PC-3 (cell line): ENCODE measurements at regions not wholly inside any gene's neighbourhood (a gene's known extent, or its start where the extent isn't known, plus 50 kb on each side); places are given as distances from the start of the nearest gene placed in this dataset.
"Not testable (repeated sequence)": the region's sequence is repeated elsewhere in the genome, so short reads cannot be mapped to it uniquely, and the experiment has no call there.

Experiments used
- ATAC-seq: fragments of 200-7000 bp; cut with Tn5 transposase; 2 replicates; pipeline ENCODE4 v1.9.1; 2020; ENCODE audit warnings: mild to moderate bottlenecking, moderate library complexity
- BruUV-seq: library from RNA; stranded (reverse); fragments of 400-500 nt; replicated peaks from 2 replicates; lab custom pipeline; 2021; lab: Mats Ljungman, UMichigan
- CTCF ChIA-PET: fragments of 300-600 bp; sonication (Branson Sonifier 250); formaldehyde crosslinking; loops from one replicate; lab custom pipeline; 2022; ENCODE audit warnings: antibody characterized with exemption; lab: Charles Lee
- POLR2A ChIA-PET: fragments of 300-600 bp; sonication (Branson Sonifier 250); formaldehyde crosslinking; loops from one replicate; lab custom pipeline; 2022; ENCODE audit warnings: antibody characterized with exemption; ENCODE audit not compliant: unreplicated experiment; lab: Charles Lee
- DNase-seq: peaks from one replicate; pipeline ENCODE4 v3.0.0-alpha.2; 2015
- H2AFZ ChIP-seq: fragments of 300-600 bp; sonication (generic); 2 replicates; pipeline ENCODE4 v1.6.0; 2016; ENCODE audit warnings: antibody characterized with exemption, low read length
- H3F3A ChIP-seq: fragments of 300-600 bp; sonication (generic); one replicate; pipeline ENCODE4 v1.6.0; 2017; ENCODE audit warnings: antibody characterized with exemption, low read length, control low read depth, mild to moderate bottlenecking; ENCODE audit not compliant: unreplicated experiment
- H3K27ac ChIP-seq: fragments of 300-600 bp; sonication (generic); 2 replicates; pipeline ENCODE4 v1.5.1; 2016; ENCODE audit warnings: mild to moderate bottlenecking, low read length
- H3K27me3 ChIP-seq: fragments of 300-600 bp; sonication (generic); 2 replicates; pipeline ENCODE4 v1.6.1; 2016; ENCODE audit warnings: low read length, mixed read lengths
- H3K36me3 ChIP-seq: fragments of 300-600 bp; sonication (generic); 2 replicates; pipeline ENCODE4 v1.6.1; 2016; ENCODE audit warnings: low read depth, mixed run types, low read length, mixed read lengths
- H3K4me1 ChIP-seq: fragments of 300-600 bp; sonication (generic); 2 replicates; pipeline ENCODE4 v1.5.1; 2016; ENCODE audit warnings: low read length; ENCODE audit not compliant: insufficient read depth
- H3K4me2 ChIP-seq: fragments of 300-600 bp; sonication (generic); 2 replicates; pipeline ENCODE4 v1.6.0; 2016; ENCODE audit warnings: low read length
- H3K4me3 ChIP-seq: fragments of 300-600 bp; sonication (generic); 2 replicates; pipeline ENCODE4 v1.5.1; 2016; ENCODE audit warnings: mild to moderate bottlenecking, low read length, mixed read lengths
- H3K79me2 ChIP-seq: fragments of 300-600 bp; sonication (generic); 2 replicates; pipeline ENCODE4 v1.6.1; 2017; ENCODE audit warnings: low read length, mixed read lengths
- H3K9ac ChIP-seq: fragments of 300-600 bp; sonication (generic); 2 replicates; pipeline ENCODE4 v1.6.0; 2016; ENCODE audit warnings: mild to moderate bottlenecking, low read length
- H3K9me2 ChIP-seq: fragments of 300-600 bp; sonication (generic); replicated peaks from 2 replicates; pipeline ENCODE4 v1.6.1; 2016; ENCODE audit warnings: mixed run types, low read length, mixed read lengths
- H3K9me3 ChIP-seq: fragments of 300-600 bp; sonication (generic); 2 replicates; pipeline ENCODE4 v1.6.1; 2016; ENCODE audit warnings: low read length, mixed read lengths
- H4K20me1 ChIP-seq: fragments of 300-600 bp; sonication (generic); 2 replicates; pipeline ENCODE4 v1.6.1; 2016; ENCODE audit warnings: low read length, mixed read lengths
- EZH2 ChIP-seq: fragments of 300-600 bp; sonication (generic); IDR thresholded peaks from one replicate; pipeline ENCODE4 v1.6.1; 2017; ENCODE audit warnings: antibody characterized with exemption, mild to moderate bottlenecking, low read length; ENCODE audit not compliant: unreplicated experiment
- EZH2phosphoT487 ChIP-seq: fragments of 300-600 bp; sonication (generic); IDR thresholded peaks from 2 replicates; pipeline ENCODE4 v1.6.1; 2018; ENCODE audit warnings: mild to moderate bottlenecking, antibody characterized with exemption, low read length, borderline replicate concordance
- intact Hi-C: fragments of 100-400 bp; cut with micrococcal nuclease; formaldehyde crosslinking; loops from 2 replicates; pipeline ENCODE4 v1.9.0; 2023
- TF ChIP-seq, protein P1 (sequence below): fragments of 300-600 bp; sonication (generic); conservative IDR thresholded peaks from 2 replicates; pipeline ENCODE4 v1.5.1; 2017; ENCODE audit warnings: antibody characterized with exemption, low read depth, mild to moderate bottlenecking, low read length

DNA sequence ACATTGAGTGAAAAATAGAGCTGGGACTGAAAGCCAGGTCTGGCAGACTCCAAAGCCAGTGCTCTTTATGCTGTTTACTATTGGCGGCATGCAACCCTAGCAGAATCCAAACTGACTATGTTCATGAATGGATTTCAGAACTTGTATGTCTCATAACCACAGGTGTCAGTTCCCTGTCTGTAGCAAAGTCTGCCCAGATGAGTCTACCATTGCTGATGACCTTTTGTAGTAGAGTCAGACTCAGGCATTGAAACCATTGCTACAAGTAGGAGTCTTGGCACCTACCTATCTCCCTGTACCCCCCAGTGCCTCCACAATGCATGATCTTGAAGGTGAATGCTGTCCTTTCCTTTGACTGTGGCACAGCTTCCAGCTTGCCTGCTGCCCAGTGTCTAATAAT, 157.2 kb upstream of the ROPN1 start:
- no peak overlapping the region for H3K4me3 ChIP-seq
- no peaks in the 10 kb centered on the region for H3K36me3 ChIP-seq
- H3K4me2 ChIP-seq: no peak overlapping the region
- POLR2A ChIA-PET: interaction anchor here (0.7 kb wide), 1 partner anchor 288 kb away, joined by 3 read pairs; no protein-coding TSS in a partner anchor
- H3K79me2 ChIP-seq: no peaks in the 10 kb centered on the region
- H3K27ac ChIP-seq: no peak overlapping the region
- H3K9ac ChIP-seq: no peak overlapping the region
- H3F3A ChIP-seq: no peaks in the 10 kb centered on the region
- no peaks in the 10 kb centered on the region for H3K9me2 ChIP-seq
- no peak overlapping the region for H2AFZ ChIP-seq
- CTCF ChIA-PET: interaction anchor here (0.6 kb wide), 1 partner anchor 117 kb away, joined by 4 read pairs; no protein-coding TSS in a partner anchor
- H4K20me1 ChIP-seq: no peaks in the 10 kb centered on the region
- TF ChIP-seq, protein P1, sequence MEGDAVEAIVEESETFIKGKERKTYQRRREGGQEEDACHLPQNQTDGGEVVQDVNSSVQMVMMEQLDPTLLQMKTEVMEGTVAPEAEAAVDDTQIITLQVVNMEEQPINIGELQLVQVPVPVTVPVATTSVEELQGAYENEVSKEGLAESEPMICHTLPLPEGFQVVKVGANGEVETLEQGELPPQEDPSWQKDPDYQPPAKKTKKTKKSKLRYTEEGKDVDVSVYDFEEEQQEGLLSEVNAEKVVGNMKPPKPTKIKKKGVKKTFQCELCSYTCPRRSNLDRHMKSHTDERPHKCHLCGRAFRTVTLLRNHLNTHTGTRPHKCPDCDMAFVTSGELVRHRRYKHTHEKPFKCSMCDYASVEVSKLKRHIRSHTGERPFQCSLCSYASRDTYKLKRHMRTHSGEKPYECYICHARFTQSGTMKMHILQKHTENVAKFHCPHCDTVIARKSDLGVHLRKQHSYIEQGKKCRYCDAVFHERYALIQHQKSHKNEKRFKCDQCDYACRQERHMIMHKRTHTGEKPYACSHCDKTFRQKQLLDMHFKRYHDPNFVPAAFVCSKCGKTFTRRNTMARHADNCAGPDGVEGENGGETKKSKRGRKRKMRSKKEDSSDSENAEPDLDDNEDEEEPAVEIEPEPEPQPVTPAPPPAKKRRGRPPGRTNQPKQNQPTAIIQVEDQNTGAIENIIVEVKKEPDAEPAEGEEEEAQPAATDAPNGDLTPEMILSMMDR: no peak
- no peak for TF ChIP-seq EZH2phosphoT487
- H3K4me1 ChIP-seq: no peaks in the 10 kb centered on the region
- no TSS peak for BruUV-seq
- no peaks in the 10 kb centered on the region; the same call in 1 of the 2 replicates for H3K27me3 ChIP-seq
- no peak for DNase-seq
- ATAC-seq: no peak
- H3K9me3 ChIP-seq: no peaks in the 10 kb centered on the region
- intact Hi-C loops: no loop called here

DNA sequence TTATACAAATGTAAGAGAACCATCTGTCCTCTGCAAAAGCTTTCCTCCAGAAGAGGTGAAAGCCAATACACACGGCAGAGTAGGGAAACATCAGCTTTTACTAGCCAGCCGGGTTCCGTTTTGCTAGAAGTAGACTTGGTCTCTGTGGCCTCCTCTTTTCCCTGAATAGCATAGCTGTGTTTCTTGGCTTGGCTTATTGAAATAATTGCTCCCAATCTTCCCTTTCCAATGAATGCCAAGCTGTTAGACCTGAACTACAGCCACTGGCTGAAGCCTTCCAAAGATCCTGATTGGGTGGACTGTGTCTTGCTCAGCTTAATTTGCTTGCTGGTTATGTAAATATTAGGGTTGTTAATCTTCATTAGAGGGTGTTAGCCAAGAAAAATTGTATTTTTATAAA, 157.8 kb upstream of the ROPN1 start:
- no peaks in the 10 kb centered on the region for H3K4me1 ChIP-seq
- no peak overlapping the region for H3K4me2 ChIP-seq
- ATAC-seq (no peak), DNase-seq (no peak)
- no peaks in the 10 kb centered on the region for H3K9me2 ChIP-seq
- no peak overlapping the region for H2AFZ ChIP-seq
- H3F3A ChIP-seq: no peaks in the 10 kb centered on the region
- TF ChIP-seq, protein P1: no peak
- TF ChIP-seq EZH2 (no peak), EZH2phosphoT487 (no peak)
- H3K27me3 ChIP-seq: no peaks in the 10 kb centered on the region; the same call in 1 of the 2 replicates
- H3K4me3 ChIP-seq: no peak overlapping the region
- no peaks in the 10 kb centered on the region for H3K9me3 ChIP-seq
- H4K20me1 ChIP-seq: no peaks in the 10 kb centered on the region
- H3K79me2 ChIP-seq: no peaks in the 10 kb centered on the region
- no TSS peak for BruUV-seq
- ChIA-PET CTCF (interaction anchor here (0.7 kb wide), 1 partner anchor 107 kb away, joined by 3 read pairs; no protein-coding TSS in a partner anchor), POLR2A (interaction anchor here (0.6 kb wide), 1 partner anchor 29 kb away, joined by 3 read pairs; no protein-coding TSS in a partner anchor)
- no peaks in the 10 kb centered on the region for H3K36me3 ChIP-seq
- intact Hi-C loops: no loop called here
- no peak overlapping the region for H3K9ac ChIP-seq
- H3K27ac ChIP-seq: no peak overlapping the region

DNA sequence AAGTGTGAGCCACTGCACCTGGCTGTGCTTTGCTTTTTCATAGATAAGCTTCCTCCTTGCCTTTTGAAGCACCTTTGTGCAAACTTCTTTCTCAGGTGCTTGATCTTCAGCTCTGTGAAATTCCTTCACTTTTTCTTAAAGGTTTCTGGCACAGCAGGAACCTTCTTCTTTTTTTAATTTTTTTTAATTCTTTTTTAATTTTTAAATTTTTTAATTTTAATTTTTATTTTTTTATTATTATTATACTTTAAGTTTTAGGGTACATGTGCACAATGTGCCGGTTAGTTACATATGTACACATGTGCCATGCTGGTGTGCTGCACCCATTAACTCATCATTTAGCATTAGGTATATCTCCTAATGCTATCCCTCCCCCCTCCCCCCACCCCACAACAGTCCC, 161.0 kb upstream of the ROPN1 start:
- POLR2A ChIA-PET, ATAC-seq, BruUV-seq, CTCF ChIA-PET, H3K4me3 ChIP-seq, H3K4me1 ChIP-seq, H3K27me3 ChIP-seq, H3F3A ChIP-seq, H3K9me3 ChIP-seq, H3K36me3 ChIP-seq, DNase-seq, H3K9me2 ChIP-seq, H3K27ac ChIP-seq, H2AFZ ChIP-seq, H3K9ac ChIP-seq, H3K4me2 ChIP-seq, intact Hi-C loops, H3K79me2 ChIP-seq, H4K20me1 ChIP-seq: not testable (repeated sequence)
